ENCODE measurements at regions not wholly inside any gene's neighbourhood (a gene's known extent, or its start where the extent isn't known, plus 50 kb on each side); places are given as distances from the start of the nearest gene placed in this dataset.

DNA sequence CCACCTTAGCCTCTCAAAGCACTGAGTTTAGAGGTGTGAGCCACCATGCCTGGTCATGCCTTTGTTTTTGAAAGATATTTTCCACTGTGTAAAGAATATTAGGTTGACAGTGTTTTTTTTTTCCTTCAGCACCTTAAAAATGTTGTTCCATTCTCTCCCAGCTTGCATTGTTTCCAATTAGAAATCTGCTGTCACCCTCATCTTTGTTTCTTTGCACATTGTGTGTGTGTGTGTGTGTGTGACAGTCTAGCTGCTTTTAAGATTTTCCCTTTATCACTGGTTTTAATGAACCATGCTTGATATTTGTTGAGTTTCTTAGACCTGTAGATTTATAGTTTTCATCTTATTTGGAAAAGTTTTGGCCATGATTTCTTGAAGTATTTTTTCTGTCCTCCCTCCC lies 79.0 kb upstream of the NKX1-1 start:
- peaks cover 8% of the 10 kb centered on the region for H3K36me3 Mint-ChIP-seq (ENCODE audit: low read depth)
- DNase-seq (ENCODE audit: low read depth, low spot score) = no peak
- H3K4me3 Mint-ChIP-seq = no peak overlapping the region
- no peaks in the 10 kb centered on the region for H3K4me1 Mint-ChIP-seq
- no peak overlapping the region for H3K27ac Mint-ChIP-seq (ENCODE audit: unreplicated experiment)
- TF ChIP-seq CTCF (conservative IDR thresholded peaks at IDR 0.05) = no peak
- peaks cover 23% of the 10 kb centered on the region for H3K9me3 Mint-ChIP-seq
- H3K27me3 Mint-ChIP-seq (ENCODE audit: low read depth) = peaks cover 37% of the 10 kb centered on the region

GRCh38 chr4:1480720-1481119 lies 74.5 kb upstream of the NKX1-1 start:
- H3K27ac Mint-ChIP-seq (ENCODE audit: unreplicated experiment) = no peak overlapping the region
- no peak overlapping the region for H3K4me3 Mint-ChIP-seq
- H3K9me3 Mint-ChIP-seq = peaks cover 21% of the 10 kb centered on the region
- H3K27me3 Mint-ChIP-seq (ENCODE audit: low read depth) = peaks cover 27% of the 10 kb centered on the region
- H3K4me1 Mint-ChIP-seq = no peaks in the 10 kb centered on the region
- peaks cover 2% of the 10 kb centered on the region for H3K36me3 Mint-ChIP-seq (ENCODE audit: low read depth)
- DNase-seq (ENCODE audit: low read depth, low spot score) = no peak
- TF ChIP-seq CTCF (conservative IDR thresholded peaks at IDR 0.05) = no peak

- DNase-seq (ENCODE audit: low read depth, low spot score) = no peak
- no peaks in the 10 kb centered on the region for H3K4me1 Mint-ChIP-seq
- no peak for TF ChIP-seq CTCF (conservative IDR thresholded peaks at IDR 0.05)
- H3K27ac Mint-ChIP-seq (ENCODE audit: unreplicated experiment) = no peak overlapping the region
- no peak overlapping the region for H3K4me3 Mint-ChIP-seq
- peaks cover 21% of the 10 kb centered on the region for H3K9me3 Mint-ChIP-seq
- H3K27me3 Mint-ChIP-seq (ENCODE audit: low read depth) = peaks cover 22% of the 10 kb centered on the region
- peaks cover 3% of the 10 kb centered on the region for H3K36me3 Mint-ChIP-seq (ENCODE audit: low read depth)
Observed at GRCh38 chr4:1479454-1479853, 73.2 kb upstream of the NKX1-1 start.

GRCh38 chr4:1478766-1479355 lies 72.6 kb upstream of the NKX1-1 start:
- no peak overlapping the region for H3K27ac Mint-ChIP-seq (ENCODE audit: unreplicated experiment)
- no peak overlapping the region for H3K4me3 Mint-ChIP-seq
- peaks cover 3% of the 10 kb centered on the region for H3K36me3 Mint-ChIP-seq (ENCODE audit: low read depth)
- peaks cover 19% of the 10 kb centered on the region for H3K9me3 Mint-ChIP-seq
- H3K27me3 Mint-ChIP-seq (ENCODE audit: low read depth) = peaks cover 16% of the 10 kb centered on the region
- DNase-seq (ENCODE audit: low read depth, low spot score) = no peak
- no peak for TF ChIP-seq CTCF (conservative IDR thresholded peaks at IDR 0.05)
- no peaks in the 10 kb centered on the region for H3K4me1 Mint-ChIP-seq

GRCh38 chr4:1477045-1477840 lies 71.0 kb upstream of the NKX1-1 start:
- DNase-seq (ENCODE audit: low read depth, low spot score) = no peak
- peaks cover 11% of the 10 kb centered on the region for H3K9me3 Mint-ChIP-seq
- peaks cover 3% of the 10 kb centered on the region for H3K36me3 Mint-ChIP-seq (ENCODE audit: low read depth)
- no peak overlapping the region for H3K27ac Mint-ChIP-seq (ENCODE audit: unreplicated experiment)
- no peaks in the 10 kb centered on the region for H3K4me1 Mint-ChIP-seq
- peaks cover 6% of the 10 kb centered on the region for H3K27me3 Mint-ChIP-seq (ENCODE audit: low read depth)
- no peak for TF ChIP-seq CTCF (conservative IDR thresholded peaks at IDR 0.05)
- H3K4me3 Mint-ChIP-seq = no peak overlapping the region

Measured in neural crest cell (in vitro differentiated cells).